Common myeloid progenitor, CD34-positive (primary cell): ENCODE measurements at regions not wholly inside any gene's neighbourhood (a gene's known extent, or its start where the extent isn't known, plus 50 kb on each side); places are given as distances from the start of the nearest gene placed in this dataset.

Experiments
- CTCF ChIA-PET: fragments of 350-600 bp; sonication (Branson Sonifier 250); formaldehyde crosslinking; loops from one replicate; lab custom pipeline; 2021; ENCODE audit warnings: antibody characterized with exemption; lab: Charles Lee
- POLR2A ChIA-PET: fragments of 350-600 bp; sonication (Branson Sonifier 250); formaldehyde crosslinking; loops from one replicate; lab custom pipeline; 2021; ENCODE audit warnings: antibody characterized with exemption; lab: Charles Lee
- DNase-seq, 3 donors: peaks; one replicate each; pipeline versions ENCODE4 v3.0.0 to v3.0.0-alpha.2; 2013
- H3K27ac ChIP-seq, 2 experiments: 1 replicate in 1 of 2; 2 replicates in 1 of 2; pipeline ENCODE4 v1.7.0; 2013; ENCODE audit warnings: inconsistent platforms in 2 of 2, low read length in 2 of 2, mild to moderate bottlenecking in 2 of 2, low read depth in 1 of 2, moderate library complexity in 1 of 2; ENCODE audit not compliant: severe bottlenecking in 2 of 2, insufficient read depth in 1 of 2, poor library complexity in 1 of 2
- H3K27me3 ChIP-seq, 5 experiments: replicated peaks in 2 of 5; 1 replicate in 3 of 5; 2 replicates in 2 of 5; pipeline versions ENCODE4 v1.6.1 to v1.7.0; 2013; ENCODE audit warnings: low read length in 4 of 5, mild to moderate bottlenecking in 2 of 5, moderate library complexity in 2 of 5, inconsistent platforms in 1 of 5; ENCODE audit not compliant: insufficient read depth in 5 of 5, control insufficient read depth in 4 of 5
- H3K36me3 ChIP-seq, 4 experiments: 1 replicate in 2 of 4; 2 replicates in 2 of 4; pipeline versions ENCODE4 v1.6.1 to v1.7.0; 2013; ENCODE audit warnings: low read length in 3 of 4, control low read depth in 1 of 4, mild to moderate bottlenecking in 1 of 4; ENCODE audit not compliant: control insufficient read depth in 4 of 4, insufficient read depth in 4 of 4
- H3K4me1 ChIP-seq, 4 experiments: 1 replicate in 3 of 4; 2 replicates in 1 of 4; pipeline versions ENCODE4 v1.6.1 to v1.7.1; 2013; ENCODE audit warnings: low read length in 3 of 4, mild to moderate bottlenecking in 3 of 4, control low read depth in 1 of 4, inconsistent platforms in 1 of 4, moderate library complexity in 1 of 4; ENCODE audit not compliant: control insufficient read depth in 4 of 4, insufficient read depth in 4 of 4; ENCODE audit errors: control extremely low read depth in 1 of 4
- H3K4me3 ChIP-seq, 7 experiments: 1 replicate in 4 of 7; 2 replicates in 3 of 7; pipeline versions ENCODE4 v1.5.1 to v1.7.0; 2013; ENCODE audit warnings: mild to moderate bottlenecking in 7 of 7, low read length in 6 of 7, moderate library complexity in 6 of 7, inconsistent platforms in 2 of 7, low read depth in 2 of 7, control low read depth in 1 of 7; ENCODE audit not compliant: insufficient read depth in 4 of 7, control insufficient read depth in 1 of 7; ENCODE audit errors: extremely low read depth in 1 of 7
- H3K9me3 ChIP-seq, 5 experiments: 1 replicate in 4 of 5; 2 replicates in 1 of 5; pipeline versions ENCODE4 v1.6.1 to v1.7.1; 2013; ENCODE audit warnings: low read length in 4 of 5, mild to moderate bottlenecking in 2 of 5, inconsistent platforms in 1 of 5, low read depth in 1 of 5, moderate library complexity in 1 of 5; ENCODE audit not compliant: control insufficient read depth in 4 of 5, insufficient read depth in 2 of 5; ENCODE audit errors: control extremely low read depth in 1 of 5
- WGBS: methylation state at CpG from one replicate; pipeline ENCODE4 v1.1.5; 2013; ENCODE audit not compliant: insufficient coverage; 5-methylcytosine and 5-hydroxymethylcytosine counted together

DNA sequence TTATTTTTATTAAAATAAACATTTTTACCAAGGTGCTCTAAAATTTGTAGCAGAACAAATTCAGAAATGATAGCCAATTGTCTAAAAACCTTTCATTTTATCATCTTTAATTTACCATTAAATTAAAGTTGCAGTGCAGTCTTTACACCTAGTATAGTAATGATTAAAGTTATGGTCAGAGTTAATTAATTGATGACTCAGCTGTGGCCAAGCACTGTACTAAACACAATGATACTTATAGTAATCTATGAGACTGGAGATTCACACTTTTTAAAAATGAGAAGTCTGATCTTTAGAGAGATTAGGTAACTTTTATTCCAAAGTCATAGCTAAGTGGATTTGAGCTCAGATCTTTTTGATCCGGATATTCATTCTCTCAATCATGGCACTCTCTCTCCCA is 621.1 kb upstream of the MEF2C start:
- no peak overlapping the region for H3K27ac ChIP-seq
- no peak for DNase-seq
- CTCF ChIA-PET, result no interaction called here
- no peaks in the 10 kb centered on the region for H3K9me3 ChIP-seq
- POLR2A ChIA-PET, result no interaction called here
- no peaks in the 10 kb centered on the region for H3K27me3 ChIP-seq
- no CpG with 5 or more reads among the region's 1 CpG for WGBS
- no peaks in the 10 kb centered on the region for H3K4me1 ChIP-seq
- H3K4me3 ChIP-seq, result no peak overlapping the region
- no peaks in the 10 kb centered on the region for H3K36me3 ChIP-seq

DNA sequence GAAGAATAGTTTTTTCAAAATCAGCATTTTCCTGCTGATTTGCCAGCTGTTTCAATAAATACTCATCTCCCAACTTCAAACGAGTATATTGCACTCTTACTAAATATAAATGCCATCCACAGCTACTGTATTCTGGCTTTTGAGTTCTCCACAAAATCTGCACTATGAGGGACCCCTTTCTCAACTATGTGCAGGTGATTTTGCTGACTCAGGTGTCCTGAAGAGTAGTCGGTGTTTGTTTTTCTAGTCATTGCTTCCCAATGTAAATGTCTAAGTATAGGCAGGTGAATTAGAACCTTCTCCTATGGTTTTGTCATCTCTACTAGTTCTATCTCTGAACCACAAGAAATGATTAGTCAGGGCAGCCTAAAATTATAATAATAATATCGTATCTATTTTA is 616.8 kb upstream of the MEF2C start:
- no peak for DNase-seq
- no peak overlapping the region for H3K4me3 ChIP-seq
- no peak overlapping the region for H3K27ac ChIP-seq
- no peaks in the 10 kb centered on the region for H3K27me3 ChIP-seq
- WGBS, result 60% methylated on average over 1 of the region's 3 CpGs
- no peaks in the 10 kb centered on the region for H3K9me3 ChIP-seq
- H3K4me1 ChIP-seq, result peaks cover 0 to 3% (median 0%) of the 10 kb centered on the region in 4 experiments
- ChIA-PET CTCF (interaction anchor here (1.2 kb wide), 1 partner anchor 10 kb away, joined by 3 read pairs; no protein-coding TSS in a partner anchor), POLR2A (no interaction called here)
- no peaks in the 10 kb centered on the region for H3K36me3 ChIP-seq

DNA sequence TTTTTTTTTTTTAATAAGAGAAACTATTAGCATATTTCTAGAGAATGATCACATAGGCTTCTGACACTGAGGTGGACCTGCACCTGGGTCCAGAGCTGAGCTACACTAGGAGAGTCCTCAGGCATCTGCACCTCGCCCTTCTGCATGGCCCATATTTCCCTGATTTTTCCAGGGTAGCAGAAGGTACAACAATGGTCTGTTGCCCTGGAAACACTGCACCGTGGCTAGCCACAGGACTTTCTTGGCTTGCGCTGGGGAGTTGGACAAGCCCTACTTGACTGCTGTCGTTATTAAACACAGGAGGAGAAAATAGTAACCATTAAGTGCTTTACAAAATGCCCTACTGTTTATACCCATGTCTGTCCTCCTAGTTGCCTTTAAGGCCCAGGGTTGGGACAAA is 615.7 kb upstream of the MEF2C start:
- Histone ChIP-seq H3K4me3 (no peak overlapping the region), H3K27me3 (no peaks in the 10 kb centered on the region), H3K9me3 (no peaks in the 10 kb centered on the region), H3K4me1 (peaks cover 0 to 3% (median 0%) of the 10 kb centered on the region in 4 experiments), H3K36me3 (no peaks in the 10 kb centered on the region), H3K27ac (no peak overlapping the region)
- DNase-seq, result no peak
- WGBS, result 90% methylated on average over 4 of the region's 4 CpGs
- CTCF ChIA-PET, result interaction anchor here (0.7 kb wide), 1 partner anchor 426 kb away, joined by 3 read pairs; no protein-coding TSS in a partner anchor
- POLR2A ChIA-PET, result no interaction called here

DNA sequence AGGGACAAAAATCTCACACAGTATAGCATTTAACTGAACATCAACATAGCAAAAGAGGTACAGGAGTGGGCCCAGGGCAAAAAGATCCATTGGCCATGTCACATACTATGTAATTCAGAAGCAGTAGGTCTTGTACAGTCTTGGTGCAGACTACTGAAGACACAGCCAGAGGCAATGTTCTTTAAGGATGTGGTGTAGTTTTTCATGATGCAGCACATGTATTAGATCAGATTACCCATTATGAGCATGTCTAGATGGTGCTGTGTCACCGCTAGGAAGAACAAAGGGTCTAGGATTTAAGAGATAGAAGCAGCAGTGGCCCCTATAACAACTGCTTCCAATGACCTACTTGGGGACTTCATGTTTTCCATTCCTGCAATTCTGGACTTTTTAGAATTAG is 610.4 kb upstream of the MEF2C start:
- Histone ChIP-seq H3K27me3 (no peaks in the 10 kb centered on the region), H3K4me3 (no peak overlapping the region), H3K4me1 (no peaks in the 10 kb centered on the region), H3K9me3 (no peaks in the 10 kb centered on the region), H3K27ac (no peak overlapping the region), H3K36me3 (no peaks in the 10 kb centered on the region)
- CTCF ChIA-PET, result no interaction called here
- WGBS, result 100% methylated on average over 1 of the region's 1 CpG
- no peak for DNase-seq
- POLR2A ChIA-PET, result no interaction called here

DNA sequence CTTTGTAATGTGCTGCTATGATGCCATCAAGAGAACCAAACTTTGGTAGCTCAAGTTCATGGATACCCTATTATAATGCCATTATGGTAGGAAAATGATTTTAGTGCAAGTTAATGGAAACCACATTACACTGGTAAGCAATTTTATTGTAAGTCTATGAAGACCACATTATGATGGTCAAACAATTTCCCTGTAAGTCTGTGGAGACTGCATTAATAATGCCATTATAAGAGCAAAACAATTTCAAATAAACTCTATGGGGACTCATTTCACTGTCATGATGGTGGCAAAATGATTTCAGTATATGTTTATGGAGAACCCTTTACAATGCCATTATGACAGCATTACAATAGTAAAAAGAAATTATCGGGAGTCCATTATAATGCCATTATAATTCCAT is 602.0 kb upstream of the MEF2C start:
- WGBS, result no CpG with 5 or more reads among the region's 1 CpG
- ChIA-PET POLR2A (no interaction called here), CTCF (no interaction called here)
- Histone ChIP-seq H3K36me3 (no peaks in the 10 kb centered on the region), H3K9me3 (no peaks in the 10 kb centered on the region), H3K27ac (no peak overlapping the region), H3K4me1 (no peaks in the 10 kb centered on the region), H3K27me3 (no peaks in the 10 kb centered on the region), H3K4me3 (no peak overlapping the region)
- no peak for DNase-seq

DNA sequence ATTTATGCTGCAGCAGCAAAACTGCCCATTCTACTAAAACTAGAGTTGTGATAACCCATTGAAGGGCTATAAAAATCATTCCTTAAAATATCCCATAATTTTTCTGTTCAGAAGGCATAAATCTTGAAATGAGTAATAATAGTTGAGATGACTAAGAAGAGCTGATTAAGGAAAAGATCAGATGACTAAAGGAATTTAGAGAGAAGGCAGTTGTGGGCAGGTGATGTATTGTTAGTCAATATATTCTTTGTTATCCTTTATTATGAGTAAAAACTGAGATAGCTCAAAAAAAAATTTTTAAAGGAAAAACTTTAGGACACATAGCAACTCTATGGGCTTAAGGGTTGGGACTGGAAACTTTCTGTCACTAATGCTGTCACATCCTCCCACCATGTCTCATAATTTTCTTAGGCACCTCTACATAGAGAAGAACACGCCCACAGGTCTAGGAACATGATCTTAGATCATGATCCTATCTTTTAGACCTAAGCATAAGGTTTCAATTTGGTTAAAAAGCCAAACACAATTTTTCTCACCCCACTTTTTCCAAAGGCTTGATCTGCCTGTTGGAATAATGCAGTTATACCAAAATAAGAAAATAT is 597.5 kb upstream of the MEF2C start:
- H3K27ac ChIP-seq, result no peak overlapping the region
- no peaks in the 10 kb centered on the region for H3K36me3 ChIP-seq
- CTCF ChIA-PET, result no interaction called here
- no peaks in the 10 kb centered on the region for H3K4me1 ChIP-seq
- no peaks in the 10 kb centered on the region for H3K9me3 ChIP-seq
- no peak overlapping the region for H3K4me3 ChIP-seq
- 100% methylated on average over 1 of the region's 1 CpG for WGBS
- no peak for DNase-seq
- POLR2A ChIA-PET, result no interaction called here
- H3K27me3 ChIP-seq, result no peaks in the 10 kb centered on the region

DNA sequence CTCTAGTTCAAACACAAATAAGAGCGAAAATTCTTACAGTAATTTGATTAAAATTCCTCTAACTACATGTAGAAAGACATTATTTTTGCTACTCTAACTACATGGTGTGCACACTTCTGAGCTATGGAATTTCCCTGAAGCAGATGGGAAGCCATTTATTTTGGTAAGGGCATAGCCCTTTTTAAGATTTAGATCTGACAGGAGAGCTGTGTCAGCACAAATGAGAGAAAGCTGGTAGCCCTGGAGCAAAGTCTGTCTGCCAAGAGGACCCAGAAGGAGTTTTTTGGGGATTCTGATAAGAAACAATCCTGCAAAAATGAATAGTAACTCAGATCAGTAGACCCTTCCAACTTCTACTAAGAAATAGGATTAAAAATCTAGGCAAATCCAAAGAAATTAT is 595.9 kb upstream of the MEF2C start:
- Histone ChIP-seq H3K4me3 (no peak overlapping the region), H3K27ac (no peak overlapping the region), H3K36me3 (no peaks in the 10 kb centered on the region), H3K4me1 (no peaks in the 10 kb centered on the region), H3K27me3 (no peaks in the 10 kb centered on the region), H3K9me3 (no peaks in the 10 kb centered on the region)
- ChIA-PET POLR2A (no interaction called here), CTCF (no interaction called here)
- DNase-seq, result no peak
- no CpG with 5 or more reads among the region's 1 CpG for WGBS
